ENCODE measurements at regions not wholly inside any gene's neighbourhood (a gene's known extent, or its start where the extent isn't known, plus 50 kb on each side); places are given as distances from the start of the nearest gene placed in this dataset.

GRCh38 chr1:195981448-195982139 lies 626.6 kb downstream of the KCNT2 start:
- TF ChIP-seq CTCF (conservative IDR thresholded peaks at IDR 0.05; ENCODE audit: low read length) (no peak), EZH2phosphoT487 (IDR thresholded peaks at IDR 0.05; ENCODE audit: borderline replicate concordance, low read depth, low read length) (no peak)
